CD4-positive, alpha-beta T cell (primary cell): ENCODE measurements at regions not wholly inside any gene's neighbourhood (a gene's known extent, or its start where the extent isn't known, plus 50 kb on each side); places are given as distances from the start of the nearest gene placed in this dataset.

ENCODE experiments used
- ATAC-seq: fragments of 200-7000 bp; cut with Tn5 transposase; one replicate; pipeline ENCODE4 v1.10.0; 2022; ENCODE audit warnings: mild to moderate bottlenecking; ENCODE audit not compliant: poor library complexity
- CTCF ChIA-PET: fragments of 350-600 bp; sonication (Branson Sonifier 250); formaldehyde crosslinking; loops from one replicate; lab custom pipeline; 2021; ENCODE audit warnings: antibody characterized with exemption, inconsistent platforms; lab: Charles Lee
- POLR2A ChIA-PET: fragments of 350-600 bp; sonication (Branson Sonifier 250); formaldehyde crosslinking; loops from one replicate; lab custom pipeline; 2021; ENCODE audit warnings: antibody characterized with exemption, inconsistent platforms; lab: Charles Lee
- DNase-seq, 14 experiments: peaks; one replicate each; pipeline ENCODE4 v3.0.0-alpha.2; 2013 to 2020; ENCODE audit warnings: mixed read lengths in 2 of 14
- H3K27ac ChIP-seq, 2 donors: one replicate each; pipeline versions ENCODE4 v1.5.1 to v1.7.0; 2013; ENCODE audit warnings: low read length in 2 of 2, low read depth in 1 of 2, mild to moderate bottlenecking in 1 of 2
- H3K27me3 ChIP-seq, 2 experiments: 1 replicate in 1 of 2; 2 replicates in 1 of 2; pipeline versions ENCODE4 v1.6.1 to v1.7.0; 2013; ENCODE audit warnings: low read length in 2 of 2, control low read depth in 1 of 2, mild to moderate bottlenecking in 1 of 2, moderate library complexity in 1 of 2; ENCODE audit not compliant: insufficient read depth in 2 of 2, control insufficient read depth in 1 of 2
- H3K36me3 ChIP-seq: one replicate; pipeline ENCODE4 v1.6.1; 2013; ENCODE audit warnings: low read length, control low read depth; ENCODE audit not compliant: insufficient read depth
- H3K4me1 ChIP-seq: one replicate; pipeline ENCODE4 v1.6.1; 2013; ENCODE audit warnings: low read length, control low read depth; ENCODE audit not compliant: insufficient read depth
- H3K4me3 ChIP-seq: one replicate; pipeline ENCODE4 v1.5.1; 2013; ENCODE audit warnings: mild to moderate bottlenecking, low read length, moderate library complexity
- H3K9me3 ChIP-seq, 2 experiments: 1 replicate in 1 of 2; 2 replicates in 1 of 2; pipeline versions ENCODE4 v1.6.1 to v1.7.0; 2013; ENCODE audit warnings: low read length in 2 of 2, mild to moderate bottlenecking in 2 of 2, control low read depth in 1 of 2, moderate library complexity in 1 of 2; ENCODE audit not compliant: control insufficient read depth in 1 of 2, insufficient read depth in 1 of 2
- H3K27ac Mint-ChIP-seq: one replicate; pipeline ENCODE4 v1.8.0; 2020; ENCODE audit warnings: mixed read lengths
- H3K27me3 Mint-ChIP-seq: one replicate; pipeline ENCODE4 v1.8.0; 2021; ENCODE audit warnings: mixed read lengths
- H3K36me3 Mint-ChIP-seq: one replicate; pipeline ENCODE4 v1.8.0; 2021; ENCODE audit warnings: low read depth, mixed read lengths
- H3K4me1 Mint-ChIP-seq: one replicate; pipeline ENCODE4 v1.8.0; 2021; ENCODE audit warnings: low read depth, mixed read lengths
- H3K4me3 Mint-ChIP-seq: one replicate; pipeline ENCODE4 v1.8.0; 2020; ENCODE audit warnings: mild to moderate bottlenecking, mixed read lengths
- H3K9me3 Mint-ChIP-seq: one replicate; pipeline ENCODE4 v1.8.0; 2020; ENCODE audit warnings: mixed read lengths
- CTCF ChIP-seq: fragments of 200-600 bp; IDR thresholded peaks from one replicate; pipeline ENCODE4 v1.8.0; 2022; ENCODE audit warnings: antibody characterized with exemption, mild to moderate bottlenecking
- intact Hi-C, 2 experiments: fragments of 100-400 bp; cut with DNase I in 1 of 2; cut with micrococcal nuclease in 1 of 2; formaldehyde crosslinking; loops; one replicate each; pipeline versions ENCODE4 v1.15.1 to v1.9.0; 2023 to 2025; cut with DNase I, micrococcal nuclease

GRCh38 chr17:5841862-5842261, 228.3 kb upstream of the WSCD1 start:
- H3K4me1 Mint-ChIP-seq = no peaks in the 10 kb centered on the region
- no peaks in the 10 kb centered on the region for H3K9me3 Mint-ChIP-seq
- no peaks in the 10 kb centered on the region for H3K36me3 ChIP-seq
- H3K4me3 Mint-ChIP-seq = no peak overlapping the region
- H3K4me1 ChIP-seq = no peaks in the 10 kb centered on the region
- H3K9me3 ChIP-seq = no peaks in the 10 kb centered on the region
- intact Hi-C loops = no loop called here
- H3K4me3 ChIP-seq = no peak overlapping the region
- no peak for TF ChIP-seq CTCF
- POLR2A ChIA-PET = no interaction called here
- peaks cover 5% of the 10 kb centered on the region for H3K27me3 Mint-ChIP-seq
- ATAC-seq (no peak), DNase-seq (no peak)
- no peak overlapping the region for H3K27ac ChIP-seq
- no peaks in the 10 kb centered on the region for H3K36me3 Mint-ChIP-seq
- H3K27ac Mint-ChIP-seq = no peak overlapping the region
- no peaks in the 10 kb centered on the region for H3K27me3 ChIP-seq
- CTCF ChIA-PET = no interaction called here

GRCh38 chr17:5843366-5844026, 226.7 kb upstream of the WSCD1 start:
- Mint-ChIP-seq H3K27me3 (peaks cover 8% of the 10 kb centered on the region), H3K4me3 (no peak overlapping the region), H3K27ac (no peak overlapping the region), H3K36me3 (no peaks in the 10 kb centered on the region), H3K4me1 (no peaks in the 10 kb centered on the region), H3K9me3 (no peaks in the 10 kb centered on the region)
- Histone ChIP-seq H3K27me3 (peaks cover 0 to 6% of the 10 kb centered on the region in 2 experiments), H3K9me3 (no peaks in the 10 kb centered on the region), H3K27ac (no peak overlapping the region), H3K36me3 (no peaks in the 10 kb centered on the region), H3K4me3 (no peak overlapping the region), H3K4me1 (no peaks in the 10 kb centered on the region)
- POLR2A ChIA-PET = no interaction called here
- DNase-seq (no peak), ATAC-seq (no peak)
- TF ChIP-seq CTCF = no peak
- intact Hi-C loops = no loop called here
- CTCF ChIA-PET = no interaction called here

- peaks cover 12% of the 10 kb centered on the region for H3K27me3 Mint-ChIP-seq
- H3K4me1 ChIP-seq = no peaks in the 10 kb centered on the region
- H3K4me3 ChIP-seq = no peak overlapping the region
- H3K36me3 ChIP-seq = no peaks in the 10 kb centered on the region
- no peaks in the 10 kb centered on the region for H3K36me3 Mint-ChIP-seq
- intact Hi-C loops = no loop called here
- no peak for TF ChIP-seq CTCF
- H3K27ac Mint-ChIP-seq = no peak overlapping the region
- no peaks in the 10 kb centered on the region for H3K9me3 Mint-ChIP-seq
- H3K27me3 ChIP-seq = peaks cover 0 to 6% of the 10 kb centered on the region in 2 experiments
- H3K4me1 Mint-ChIP-seq = no peaks in the 10 kb centered on the region
- no peak for ATAC-seq
- CTCF ChIA-PET = no interaction called here
- POLR2A ChIA-PET = no interaction called here
- H3K9me3 ChIP-seq = no peaks in the 10 kb centered on the region
- no peak for DNase-seq
- H3K4me3 Mint-ChIP-seq = no peak overlapping the region
- no peak overlapping the region for H3K27ac ChIP-seq
These were observed 224.2 kb upstream of the WSCD1 start for GRCh38 chr17:5846001-5846400.
